MM.1S (cell line): ENCODE measurements at regions not wholly inside any gene's neighbourhood (a gene's known extent, or its start where the extent isn't known, plus 50 kb on each side); places are given as distances from the start of the nearest gene placed in this dataset.

Experiments used
- DNase-seq: peaks from one replicate; pipeline ENCODE4 v3.0.0-alpha.2; 2015
- H2AFZ ChIP-seq: fragments of 300-600 bp; sonication (generic); 2 replicates; pipeline ENCODE4 v1.6.0; 2016; ENCODE audit warnings: antibody characterized with exemption, low read length
- H3F3A ChIP-seq: fragments of 300-600 bp; sonication (generic); 2 replicates; pipeline ENCODE4 v1.6.1; 2016; ENCODE audit warnings: mild to moderate bottlenecking, antibody characterized with exemption, low read length, moderate library complexity, mixed read lengths; ENCODE audit not compliant: insufficient read depth
- H3K27ac ChIP-seq: fragments of 300-600 bp; sonication (generic); 2 replicates; pipeline ENCODE4 v1.5.1; 2016; ENCODE audit warnings: mild to moderate bottlenecking, low read length
- H3K27me3 ChIP-seq: fragments of 300-600 bp; sonication (generic); replicated peaks from 2 replicates; pipeline ENCODE4 v1.6.0; 2016; ENCODE audit warnings: low read length; ENCODE audit not compliant: insufficient read depth
- H3K36me3 ChIP-seq: fragments of 300-600 bp; sonication (generic); replicated peaks from 2 replicates; pipeline ENCODE4 v1.6.1; 2016; ENCODE audit warnings: mild to moderate bottlenecking, low read length, mixed read lengths; ENCODE audit not compliant: insufficient read depth
- H3K4me1 ChIP-seq: fragments of 300-600 bp; sonication (generic); 2 replicates; pipeline ENCODE4 v1.6.1; 2016; ENCODE audit warnings: low read length, mixed read lengths
- H3K4me2 ChIP-seq: fragments of 300-600 bp; sonication (generic); 2 replicates; pipeline ENCODE4 v1.6.0; 2016; ENCODE audit warnings: low read depth, low read length
- H3K4me3 ChIP-seq: fragments of 300-600 bp; sonication (generic); 2 replicates; pipeline ENCODE4 v1.5.1; 2016; ENCODE audit warnings: low read length, mixed read lengths
- H3K79me2 ChIP-seq: fragments of 300-600 bp; sonication (generic); 2 replicates; pipeline ENCODE4 v1.6.1; 2016; ENCODE audit warnings: mixed run types, low read length, mixed read lengths
- H3K9ac ChIP-seq: fragments of 300-600 bp; sonication (generic); 2 replicates; pipeline ENCODE4 v1.6.1; 2016; ENCODE audit warnings: low read length, mixed read lengths
- H3K9me2 ChIP-seq: fragments of 300-600 bp; sonication (generic); replicated peaks from 2 replicates; pipeline ENCODE4 v1.6.1; 2016; ENCODE audit warnings: mild to moderate bottlenecking, low read length, mixed read lengths; ENCODE audit not compliant: insufficient read depth
- H3K9me3 ChIP-seq: fragments of 300-600 bp; sonication (generic); replicated peaks from 2 replicates; pipeline ENCODE4 v1.6.1; 2016; ENCODE audit warnings: mild to moderate bottlenecking, low read length, mixed read lengths; ENCODE audit not compliant: insufficient read depth
- H4K20me1 ChIP-seq: fragments of 300-600 bp; sonication (generic); 2 replicates; pipeline ENCODE4 v1.6.1; 2016; ENCODE audit warnings: mild to moderate bottlenecking, low read length, moderate library complexity, mixed read lengths; ENCODE audit not compliant: insufficient read depth
- CTCF ChIP-seq: fragments of 300-600 bp; sonication (generic); IDR thresholded peaks from 2 replicates; pipeline ENCODE4 v1.5.1; 2016; ENCODE audit warnings: antibody characterized with exemption, low read length, mixed read lengths
- EZH2 ChIP-seq: fragments of 300-600 bp; sonication (generic); optimal IDR thresholded peaks from 2 replicates; pipeline ENCODE3; 2017; ENCODE audit warnings: low read depth, mild to moderate bottlenecking, antibody characterized with exemption, low read length, mixed read lengths
- EZH2phosphoT487 ChIP-seq: fragments of 300-600 bp; sonication (generic); IDR thresholded peaks from 2 replicates; pipeline ENCODE4 v1.6.1; 2018; ENCODE audit warnings: antibody characterized with exemption, low read length

- Histone ChIP-seq H3K9me2 (no peaks in the 10 kb centered on the region), H3K36me3 (no peaks in the 10 kb centered on the region), H3K9me3 (no peaks in the 10 kb centered on the region), H4K20me1 (no peaks in the 10 kb centered on the region), H3K4me2 (no peak overlapping the region), H3K79me2 (no peaks in the 10 kb centered on the region), H3K4me1 (no peaks in the 10 kb centered on the region), H3K9ac (no peak overlapping the region), H2AFZ (no peak overlapping the region), H3K27ac (no peak overlapping the region), H3F3A (no peaks in the 10 kb centered on the region), H3K4me3 (no peak overlapping the region), H3K27me3 (no peaks in the 10 kb centered on the region)
- DNase-seq: no peak
- TF ChIP-seq CTCF (no peak), EZH2 (no peak), EZH2phosphoT487 (no peak)
These were observed 96.7 kb upstream of the OR9G4 start for GRCh38 chr11:56845121-56845732.

- no peak overlapping the region for H2AFZ ChIP-seq
- no peak for DNase-seq
- H4K20me1 ChIP-seq: no peaks in the 10 kb centered on the region
- no peak overlapping the region for H3K27ac ChIP-seq
- H3K79me2 ChIP-seq: no peaks in the 10 kb centered on the region
- H3K27me3 ChIP-seq: no peaks in the 10 kb centered on the region
- no peaks in the 10 kb centered on the region for H3K9me2 ChIP-seq
- no peaks in the 10 kb centered on the region for H3K36me3 ChIP-seq
- H3K9ac ChIP-seq: no peak overlapping the region
- H3K4me3 ChIP-seq: no peak overlapping the region
- no peaks in the 10 kb centered on the region for H3K4me1 ChIP-seq
- no peak overlapping the region for H3K4me2 ChIP-seq
- TF ChIP-seq EZH2phosphoT487: no peak
- no peak for TF ChIP-seq EZH2
- TF ChIP-seq CTCF: no peak
- no peaks in the 10 kb centered on the region for H3F3A ChIP-seq
- no peaks in the 10 kb centered on the region for H3K9me3 ChIP-seq
These were observed 95.3 kb upstream of the OR9G4 start for GRCh38 chr11:56843816-56844215.

GRCh38 chr11:56842814-56843794 lies 94.6 kb upstream of the OR9G4 start:
- no peaks in the 10 kb centered on the region for H4K20me1 ChIP-seq

More at GRCh38 chr11:56842814-56843794, 94.6 kb upstream of the OR9G4 start:
- Histone ChIP-seq H3K9ac (no peak overlapping the region), H2AFZ (no peak overlapping the region), H3F3A (no peaks in the 10 kb centered on the region), H3K27me3 (no peaks in the 10 kb centered on the region), H3K4me2 (no peak overlapping the region), H3K9me2 (no peaks in the 10 kb centered on the region), H3K79me2 (no peaks in the 10 kb centered on the region), H3K4me1 (no peaks in the 10 kb centered on the region), H3K27ac (no peak overlapping the region), H3K36me3 (no peaks in the 10 kb centered on the region), H3K4me3 (no peak overlapping the region), H3K9me3 (no peaks in the 10 kb centered on the region)
- no peak for DNase-seq
- TF ChIP-seq CTCF (no peak), EZH2 (no peak), EZH2phosphoT487 (no peak)
